Fibroblast of peridontal ligament (primary cell): ENCODE measurements at regions not wholly inside any gene's neighbourhood (a gene's known extent, or its start where the extent isn't known, plus 50 kb on each side); places are given as distances from the start of the nearest gene placed in this dataset.

Experiments
- DNase-seq: peaks from one replicate; pipeline ENCODE4 v3.0.0-alpha.2; 2010; ENCODE audit errors: extremely low read depth

GRCh38 chr2:236922061-236922460 lies 163.6 kb upstream of the COPS8 start:
- no peak for DNase-seq

DNA sequence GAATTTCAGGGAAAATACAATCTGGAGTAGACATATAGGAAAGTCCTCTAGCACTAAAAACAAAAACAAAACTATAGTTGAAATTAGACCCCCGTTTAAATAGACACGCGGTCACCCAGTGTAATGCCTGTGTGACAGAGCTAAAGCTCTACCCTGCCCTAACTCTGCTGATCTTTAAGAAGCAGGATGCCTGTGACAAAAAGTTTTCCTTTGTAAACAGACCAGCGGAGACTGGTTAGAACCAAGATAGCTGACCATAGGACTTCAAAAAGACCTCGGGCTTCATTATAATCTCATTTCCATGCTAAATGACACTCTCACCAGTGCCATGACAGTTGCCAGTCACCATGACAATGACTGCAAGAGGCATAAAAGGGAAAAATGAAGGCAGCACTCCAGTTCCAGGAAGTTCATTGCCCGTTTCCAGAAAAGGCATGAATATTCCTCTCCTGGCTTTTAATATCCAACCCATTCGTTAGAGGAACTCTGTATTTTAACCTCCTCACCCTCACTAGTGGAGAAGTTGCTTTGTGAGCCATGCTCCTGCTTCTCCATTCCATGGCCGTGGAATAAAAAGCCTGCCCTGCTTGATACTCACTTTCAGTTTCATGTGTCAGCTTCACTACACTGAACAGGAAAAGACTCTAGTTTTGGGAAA lies 157.2 kb upstream of the COPS8 start:
- peak; percentile 40 for DNase-seq

- no peak for DNase-seq
Measured at GRCh38 chr2:236932831-236933361, 152.8 kb upstream of the COPS8 start.

- no peak for DNase-seq
Measured at GRCh38 chr2:236934166-236934565, 151.5 kb upstream of the COPS8 start.

- DNase-seq = no peak
Measured at GRCh38 chr2:236934656-236935055, 151.0 kb upstream of the COPS8 start.

DNA sequence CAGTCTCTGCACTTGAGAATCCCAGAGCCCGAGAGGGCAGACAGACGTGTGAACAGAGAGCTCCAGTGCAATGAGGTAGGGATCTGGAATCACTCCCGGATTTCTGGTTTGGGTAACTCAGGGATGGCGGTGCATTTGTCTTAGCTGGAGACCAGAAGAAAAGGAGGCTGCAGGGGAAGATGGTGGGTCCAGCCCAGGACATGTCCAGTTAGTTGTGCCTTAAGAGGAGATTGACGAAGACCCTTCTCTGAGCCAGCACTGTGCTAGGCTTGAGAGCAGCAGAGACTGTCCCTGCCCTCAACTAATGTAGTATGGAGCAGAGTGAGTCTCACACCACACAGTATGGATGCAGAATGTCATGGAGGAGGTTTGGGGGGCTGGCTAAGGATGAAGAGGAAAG lies 150.6 kb upstream of the COPS8 start:
- no peak for DNase-seq

GRCh38 chr2:236935631-236936445 lies 149.9 kb upstream of the COPS8 start:
- no peak for DNase-seq

- DNase-seq = no peak
Measured at GRCh38 chr2:236936446-236936940, 149.2 kb upstream of the COPS8 start.

DNA sequence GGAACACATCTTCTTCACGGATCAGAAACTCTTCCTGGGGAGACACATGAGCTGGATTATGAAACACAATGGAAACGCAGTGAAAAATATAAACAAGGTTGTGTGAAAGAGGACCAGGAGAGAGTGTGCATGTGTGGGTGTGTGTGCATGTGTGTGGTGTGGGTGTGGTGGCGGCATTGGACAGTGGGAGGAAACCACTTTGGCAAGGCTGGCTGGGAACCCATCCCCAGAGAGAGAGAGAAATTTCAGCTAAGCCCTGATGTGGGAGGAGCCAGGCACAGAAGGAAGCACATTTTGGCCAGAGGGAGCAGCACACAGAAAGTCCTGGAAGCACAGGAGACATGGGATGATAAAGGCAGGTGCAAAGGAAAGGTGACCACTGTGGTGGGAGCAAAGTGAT lies 147.6 kb upstream of the COPS8 start:
- no peak for DNase-seq

GRCh38 chr2:236939271-236939670 lies 146.4 kb upstream of the COPS8 start:
- DNase-seq = no peak

- no peak for DNase-seq
Measured at GRCh38 chr2:236939721-236940231, 145.9 kb upstream of the COPS8 start.

GRCh38 chr2:236940497-236940896 lies 145.2 kb upstream of the COPS8 start:
- DNase-seq = no peak

GRCh38 chr2:236940916-236941520 lies 144.7 kb upstream of the COPS8 start:
- DNase-seq = no peak

- DNase-seq = no peak
Measured at GRCh38 chr2:236941551-236941950, 144.1 kb upstream of the COPS8 start.

DNA sequence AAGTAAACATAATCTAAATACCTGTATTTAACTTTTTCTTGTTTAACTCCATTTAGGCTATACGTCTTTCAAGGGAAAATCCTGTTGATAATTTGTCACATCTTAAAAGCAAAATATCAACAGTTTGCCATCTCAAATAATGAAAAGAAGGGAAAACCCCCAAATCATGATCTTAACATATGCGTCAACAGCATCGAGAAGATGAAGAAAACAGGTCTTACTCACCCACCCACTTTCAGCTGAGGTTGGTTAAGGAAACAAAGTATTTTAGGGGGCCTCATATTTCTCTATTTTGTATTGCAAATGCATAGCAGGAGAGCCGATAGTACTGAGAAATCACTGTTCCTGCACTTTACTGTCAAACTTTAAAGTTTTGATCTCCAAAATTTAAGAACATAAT lies 143.1 kb upstream of the COPS8 start:
- DNase-seq = no peak

GRCh38 chr2:236943068-236943467 lies 142.6 kb upstream of the COPS8 start:
- no peak for DNase-seq

GRCh38 chr2:236943841-236944513 lies 141.7 kb upstream of the COPS8 start:
- no peak for DNase-seq

GRCh38 chr2:236944561-236944960 lies 141.1 kb upstream of the COPS8 start:
- no peak for DNase-seq

GRCh38 chr2:236945431-236946016 lies 140.2 kb upstream of the COPS8 start:
- DNase-seq = no peak

DNA sequence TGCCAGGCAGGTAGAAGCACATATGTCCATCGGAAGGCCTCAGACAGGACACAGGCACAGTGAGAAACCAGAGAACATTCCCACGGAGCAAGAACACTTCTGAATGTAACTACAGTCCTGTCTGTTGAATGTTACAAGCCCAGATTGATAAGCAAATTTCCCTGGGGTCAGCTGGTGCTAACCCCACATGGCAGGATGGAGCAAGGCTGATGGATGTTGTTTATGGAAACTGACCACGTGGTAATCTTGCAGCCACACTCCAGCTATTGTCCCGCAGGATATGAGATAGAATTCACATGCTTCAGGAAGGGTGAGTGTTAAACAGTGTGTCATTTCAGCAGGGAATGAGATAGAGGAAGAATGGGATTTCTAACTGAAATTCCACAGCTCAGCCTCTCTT lies 138.8 kb upstream of the COPS8 start:
- DNase-seq = no peak

GRCh38 chr2:236947294-236947693 lies 138.4 kb upstream of the COPS8 start:
- no peak for DNase-seq
